SK-N-SH treated with all-trans-retinoic acid at 6 μM for 48 hours (cell line): ENCODE measurements at regions not wholly inside any gene's neighbourhood (a gene's known extent, or its start where the extent isn't known, plus 50 kb on each side); places are given as distances from the start of the nearest gene placed in this dataset.

ENCODE experiments used
- TCF4 ChIP-seq: fragments of 250-450 bp; sonication (Bioruptor Pico); IDR thresholded peaks from 2 replicates; pipeline ENCODE4 v1.8.0; 2021; ENCODE audit warnings: mild to moderate bottlenecking, moderate library complexity, borderline replicate concordance
- ZNF565 ChIP-seq: fragments of 450-650 bp; formaldehyde crosslinking; conservative IDR thresholded peaks from 2 replicates; pipeline ENCODE4 v1.5.0; 2020; ENCODE audit warnings: low read depth, mild to moderate bottlenecking, moderate library complexity

- TF ChIP-seq ZNF565 (CRISPR knock-in tag), result no peak
- no peak for TF ChIP-seq TCF4 (CRISPR knock-in tag)
Measured at GRCh38 chr9:90047828-90048227, 443.0 kb downstream of the GADD45G start.
